ENCODE measurements at regions not wholly inside any gene's neighbourhood (a gene's known extent, or its start where the extent isn't known, plus 50 kb on each side); places are given as distances from the start of the nearest gene placed in this dataset.
"Not testable (repeated sequence)": the region's sequence is repeated elsewhere in the genome, so short reads cannot be mapped to it uniquely, and the experiment has no call there.

GRCh38 chr2:210963386-210963785, 407.0 kb downstream of the CPS1 start:
- no peak for DNase-seq

DNA sequence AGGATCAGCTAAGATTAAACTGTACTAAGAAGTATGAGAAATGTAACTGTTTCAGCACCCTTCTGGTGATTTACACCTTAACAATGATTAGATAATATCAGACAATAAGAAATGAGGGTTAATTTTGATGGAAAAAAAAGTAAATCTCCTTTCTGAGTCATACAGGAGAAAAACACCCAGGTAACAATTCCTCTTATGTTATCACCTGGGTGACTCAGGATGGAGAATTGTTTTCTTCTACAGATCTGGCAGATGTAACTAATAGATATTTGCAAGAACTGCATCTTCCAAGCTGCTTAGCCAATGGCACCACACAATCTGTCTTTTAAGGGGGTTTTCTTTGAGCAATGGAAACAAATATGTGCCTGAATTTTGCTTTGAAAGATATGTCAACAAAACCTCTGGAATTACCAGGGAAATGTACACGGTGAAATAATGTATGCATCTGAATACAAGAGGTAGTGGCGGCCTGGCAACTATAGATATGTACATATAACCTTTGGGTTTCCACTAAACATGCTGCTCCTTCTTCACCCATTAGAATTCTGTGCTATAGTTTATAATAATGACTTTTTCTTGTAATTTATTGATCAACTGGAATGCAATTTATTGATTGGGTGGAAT, 407.9 kb downstream of the CPS1 start:
- no peak for DNase-seq

DNA sequence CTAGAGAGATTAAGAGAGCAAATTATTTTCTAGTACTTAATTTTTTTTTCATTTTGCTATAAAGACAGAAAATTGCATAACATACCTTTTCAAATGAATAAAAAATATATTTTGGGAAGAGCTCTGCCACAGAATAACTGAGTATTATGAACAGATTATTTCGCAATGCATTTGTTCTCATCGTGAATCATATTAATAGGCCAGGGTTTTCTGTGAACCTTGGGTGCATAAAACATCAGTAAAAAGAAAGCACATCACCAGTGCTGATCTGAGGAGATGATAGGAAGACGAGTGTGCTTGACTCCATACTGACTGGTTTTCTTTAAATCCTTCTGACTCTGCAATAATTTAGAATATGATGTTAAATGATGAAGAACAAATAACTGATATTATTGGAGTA, 409.1 kb downstream of the CPS1 start:
- DNase-seq = no peak

DNA sequence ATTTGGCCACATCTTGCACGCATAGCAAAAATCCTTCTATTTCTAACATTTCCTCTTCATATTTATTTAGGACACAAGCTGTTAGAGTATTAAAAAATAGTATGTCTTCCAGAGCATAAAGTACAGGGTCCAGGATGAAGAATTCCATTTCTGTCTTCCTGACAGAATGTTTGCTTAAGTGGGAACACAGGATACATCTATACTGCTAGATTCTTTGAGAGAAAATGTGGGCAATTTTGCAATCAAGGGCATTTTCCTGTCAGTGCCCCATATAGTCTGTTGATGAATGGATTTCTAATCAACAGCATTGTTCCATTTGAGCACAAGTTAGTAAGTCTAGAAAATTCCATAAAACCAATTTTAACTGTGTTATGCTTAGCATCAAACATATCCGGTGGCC, 409.9 kb downstream of the CPS1 start:
- DNase-seq = no peak

DNA sequence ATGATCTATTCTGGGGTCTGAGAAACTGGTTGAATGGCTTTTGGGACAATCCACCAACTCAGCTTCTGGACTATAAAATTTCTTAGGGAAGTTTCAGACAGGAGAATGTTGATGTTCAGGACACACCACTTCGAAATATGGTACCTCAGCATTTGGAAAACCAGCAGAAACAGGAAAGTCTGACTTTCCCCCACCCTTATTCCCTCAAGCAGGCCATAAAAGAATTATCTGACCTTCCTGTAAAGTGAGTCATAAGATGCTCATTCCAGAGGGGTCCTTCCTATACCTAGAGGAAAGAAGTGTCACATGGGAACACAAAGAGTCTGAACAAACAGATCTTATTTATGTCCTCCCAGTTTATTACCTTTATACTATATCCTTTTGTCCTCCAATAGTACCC, 415.0 kb downstream of the CPS1 start:
- DNase-seq = no peak

DNA sequence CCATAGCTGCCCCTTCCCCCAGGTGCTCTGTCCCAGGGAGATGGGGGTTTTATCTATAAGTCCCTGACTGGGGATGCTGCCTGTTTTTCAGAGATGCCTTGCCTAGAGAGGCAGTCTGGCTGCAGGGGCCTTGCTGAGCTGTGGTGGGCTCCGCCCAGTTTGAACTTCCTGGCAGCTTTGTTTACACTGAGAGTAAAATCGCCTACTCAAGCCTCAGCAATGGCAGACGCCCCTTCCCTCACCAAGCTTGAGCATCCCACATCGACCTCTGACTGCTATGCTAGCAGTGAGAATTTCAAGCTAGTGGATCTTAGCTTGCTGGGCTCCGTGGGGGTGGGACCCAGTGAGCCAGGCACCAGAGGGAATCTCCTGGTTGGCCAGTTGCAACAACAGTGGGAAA, 430.4 kb downstream of the CPS1 start:
- DNase-seq = not testable (repeated sequence)

- DNase-seq = no peak
These were observed 434.7 kb downstream of the CPS1 start for GRCh38 chr2:210991107-210991506.

DNA sequence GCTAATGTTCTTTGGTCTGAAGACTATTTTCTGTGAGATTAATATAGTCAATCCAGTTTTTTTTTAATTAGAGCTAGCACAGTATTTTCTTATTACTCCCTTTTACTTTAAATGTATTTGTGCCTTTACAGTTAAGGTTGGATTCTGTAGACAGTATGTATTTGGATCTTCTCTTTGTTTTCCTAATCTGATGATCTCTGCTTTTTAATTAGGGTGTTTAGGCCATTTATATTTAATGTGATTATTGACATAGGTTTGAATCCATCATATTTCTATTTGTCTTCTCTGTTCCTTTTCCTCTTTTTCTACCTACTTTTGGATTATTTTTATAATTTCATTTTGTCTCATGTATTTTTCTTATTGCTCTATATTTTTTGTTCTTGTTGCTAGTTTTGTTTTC, 437.7 kb downstream of the CPS1 start:
- DNase-seq = no peak

GRCh38 chr2:210997373-210997772, 441.0 kb downstream of the CPS1 start:
- DNase-seq = no peak

DNA sequence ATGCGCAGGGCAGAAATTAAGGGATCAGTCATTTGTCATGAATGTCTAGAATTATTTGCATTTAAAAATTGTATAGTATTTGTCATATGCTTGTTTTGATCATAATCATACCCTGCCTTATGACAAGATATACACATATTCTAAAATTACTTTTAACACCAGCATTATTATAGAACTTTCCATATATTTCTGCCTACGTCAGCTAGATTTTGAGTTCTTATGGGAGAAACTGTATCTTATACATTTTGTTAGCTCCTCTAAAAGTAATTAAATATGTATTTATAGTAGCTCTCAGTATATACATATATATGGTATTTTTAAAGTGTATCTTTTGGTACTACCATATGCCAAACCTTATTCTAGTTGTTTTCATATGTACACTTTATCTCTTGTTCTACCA, 441.9 kb downstream of the CPS1 start:
- DNase-seq = no peak

- no peak for DNase-seq
These were observed 458.0 kb downstream of the CPS1 start for GRCh38 chr2:211014376-211014775.

- DNase-seq = no peak
These were observed 458.5 kb downstream of the CPS1 start for GRCh38 chr2:211014906-211015305.

- not testable (repeated sequence) for DNase-seq
These were observed 468.7 kb downstream of the CPS1 start for GRCh38 chr2:211025089-211025488.

GRCh38 chr2:211026109-211026508, 469.7 kb downstream of the CPS1 start:
- DNase-seq = no peak

DNA sequence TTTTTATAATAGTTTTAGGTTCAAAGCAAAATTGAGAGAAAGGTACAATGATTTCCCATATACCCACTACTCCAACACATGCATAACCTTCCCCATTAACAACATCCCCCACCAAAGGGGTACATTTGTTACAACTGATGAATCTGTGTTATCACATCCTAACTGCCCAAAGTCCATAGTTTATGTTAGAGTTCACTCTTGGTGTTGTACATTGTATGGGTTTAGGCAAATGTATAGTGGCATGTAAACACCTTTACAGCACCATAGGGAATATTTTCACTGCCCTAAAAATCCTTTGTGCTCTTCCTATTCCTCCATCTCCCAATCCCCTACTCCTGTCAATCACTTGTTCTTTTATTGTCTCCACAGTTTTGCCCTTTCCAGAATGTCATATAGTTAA, 471.6 kb downstream of the CPS1 start:
- no peak for DNase-seq

DNA sequence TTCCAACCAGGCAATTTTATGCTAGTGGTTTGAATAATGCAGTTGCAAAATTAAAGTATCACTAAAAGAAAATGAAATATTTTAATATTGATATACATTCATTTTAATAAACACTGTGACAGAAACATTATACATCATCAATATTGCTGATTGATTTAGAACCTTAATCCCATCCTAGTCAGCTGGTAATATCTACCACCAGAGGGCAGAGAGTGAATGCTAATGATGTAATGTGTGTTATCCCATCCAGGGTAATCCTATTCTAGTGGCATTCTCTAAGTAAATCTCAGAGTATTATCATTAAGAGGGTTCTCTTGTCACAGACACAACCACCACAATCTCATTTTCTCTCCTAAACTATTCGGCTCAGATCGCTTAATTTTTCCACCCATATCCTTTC, 477.4 kb downstream of the CPS1 start:
- no peak for DNase-seq

DNA sequence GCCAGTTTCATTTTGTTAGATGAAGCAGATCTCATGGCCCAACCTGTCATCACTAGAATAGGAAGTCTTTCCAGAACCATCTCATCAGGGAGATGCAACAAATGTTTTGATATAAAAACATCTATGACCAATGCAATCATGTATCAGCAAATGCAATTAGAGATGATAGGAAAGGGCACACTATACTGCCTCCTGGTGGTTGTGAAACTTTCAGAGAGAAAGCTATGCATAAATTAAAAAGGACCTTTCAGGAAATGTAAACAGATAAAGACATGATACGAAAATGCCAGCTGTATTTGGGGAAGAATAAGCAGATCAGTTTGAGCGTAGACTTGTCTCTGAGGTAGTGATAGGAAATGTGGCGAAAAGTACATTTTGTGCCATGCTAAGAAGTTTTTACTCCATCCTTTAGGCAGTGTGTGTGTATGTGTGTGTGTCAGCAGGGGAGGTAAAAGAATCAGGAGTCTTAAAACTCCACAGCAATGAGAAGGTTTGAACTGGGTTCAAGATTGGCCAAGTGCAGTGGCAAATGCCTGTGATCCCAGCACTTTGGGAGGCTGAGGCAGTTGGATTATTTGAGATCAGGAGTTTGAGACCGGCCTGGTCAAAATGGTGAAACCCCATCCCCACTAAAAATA, 479.3 kb downstream of the CPS1 start:
- no peak for DNase-seq

- no peak for DNase-seq
These were observed 488.6 kb downstream of the CPS1 start for GRCh38 chr2:211045025-211045424.

DNA sequence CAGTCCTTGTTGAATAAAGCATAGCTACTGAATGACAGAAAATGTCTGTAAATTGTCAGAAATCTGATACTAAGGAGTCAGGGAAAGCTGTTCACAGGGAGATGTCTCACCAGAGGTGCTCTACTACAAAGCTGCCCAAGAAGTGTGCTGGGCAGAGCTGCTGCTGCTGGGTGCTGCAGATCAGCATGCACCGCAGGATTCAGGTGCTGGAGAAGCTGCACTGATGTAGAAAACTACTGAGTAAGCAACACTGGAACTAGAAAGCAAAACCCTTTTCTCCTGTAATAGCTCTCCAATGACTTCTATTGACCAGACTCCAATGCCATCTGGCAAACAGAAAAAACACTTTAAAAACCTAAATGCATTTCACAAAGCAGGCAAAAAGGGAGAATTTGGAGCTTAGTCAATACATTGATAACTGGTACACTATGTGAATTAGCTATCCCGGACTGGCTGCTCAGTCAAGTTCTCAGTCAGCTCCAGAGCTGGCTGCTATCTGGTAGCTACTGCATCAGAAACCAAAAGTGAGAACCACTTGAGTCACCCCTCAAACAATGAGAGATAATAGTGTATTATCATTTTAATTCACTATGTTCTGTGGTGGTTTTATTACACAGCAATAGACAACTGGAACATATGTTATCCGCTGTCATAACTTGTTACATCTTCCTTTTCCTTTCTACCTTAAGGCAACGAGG, 493.1 kb downstream of the CPS1 start:
- DNase-seq = no peak

GRCh38 chr2:211055438-211055837, 499.0 kb downstream of the CPS1 start:
- DNase-seq = no peak

DNA sequence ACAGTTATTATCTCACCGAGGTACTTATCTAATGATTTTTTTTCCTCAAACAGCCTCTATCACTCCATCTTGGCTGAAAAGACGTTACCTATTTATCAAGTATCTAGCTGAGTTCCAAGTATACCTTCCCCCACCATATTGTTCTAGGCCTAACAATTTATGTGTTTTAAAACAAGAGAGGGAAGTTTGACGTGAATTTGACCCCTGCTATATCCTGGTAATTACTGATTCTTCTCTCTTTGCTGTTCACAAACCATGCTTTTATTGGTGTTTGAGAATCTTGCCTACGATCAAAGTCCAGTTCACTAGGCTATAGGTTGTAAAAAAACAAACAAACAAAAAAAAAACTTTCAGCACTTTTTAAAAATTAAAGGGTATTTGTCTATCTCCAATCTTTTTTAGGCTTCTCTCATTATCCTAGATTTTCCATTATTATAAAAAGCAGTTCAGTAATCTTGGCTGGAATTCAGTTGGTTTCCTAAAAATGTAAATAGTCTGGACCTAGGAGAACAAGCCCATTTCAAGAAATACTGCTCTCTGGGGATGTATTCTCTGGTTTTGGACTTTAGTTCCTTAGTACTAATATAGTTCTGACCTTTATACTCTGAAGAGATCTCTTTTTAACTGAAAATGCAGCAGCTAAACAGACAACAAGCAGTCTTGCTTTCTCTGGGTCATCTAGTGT, 505.4 kb downstream of the CPS1 start:
- DNase-seq = no peak

DNA sequence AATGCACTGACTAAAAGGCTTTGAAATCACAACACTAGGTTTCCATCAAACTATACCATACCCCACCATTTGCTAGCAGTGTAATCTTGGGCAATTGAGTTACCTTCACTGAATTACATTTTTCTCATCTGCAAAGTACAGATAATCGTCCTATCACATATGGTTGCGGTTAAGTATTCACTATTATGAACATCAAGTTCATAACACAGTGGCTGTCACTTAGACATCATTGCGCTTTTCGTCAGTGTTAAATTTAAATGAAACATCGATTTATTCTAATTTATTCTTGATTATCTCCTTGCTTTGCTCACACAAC, 505.9 kb downstream of the CPS1 start:
- no peak for DNase-seq

- DNase-seq = no peak
These were observed 510.6 kb downstream of the CPS1 start for GRCh38 chr2:211067029-211067428.

DNA sequence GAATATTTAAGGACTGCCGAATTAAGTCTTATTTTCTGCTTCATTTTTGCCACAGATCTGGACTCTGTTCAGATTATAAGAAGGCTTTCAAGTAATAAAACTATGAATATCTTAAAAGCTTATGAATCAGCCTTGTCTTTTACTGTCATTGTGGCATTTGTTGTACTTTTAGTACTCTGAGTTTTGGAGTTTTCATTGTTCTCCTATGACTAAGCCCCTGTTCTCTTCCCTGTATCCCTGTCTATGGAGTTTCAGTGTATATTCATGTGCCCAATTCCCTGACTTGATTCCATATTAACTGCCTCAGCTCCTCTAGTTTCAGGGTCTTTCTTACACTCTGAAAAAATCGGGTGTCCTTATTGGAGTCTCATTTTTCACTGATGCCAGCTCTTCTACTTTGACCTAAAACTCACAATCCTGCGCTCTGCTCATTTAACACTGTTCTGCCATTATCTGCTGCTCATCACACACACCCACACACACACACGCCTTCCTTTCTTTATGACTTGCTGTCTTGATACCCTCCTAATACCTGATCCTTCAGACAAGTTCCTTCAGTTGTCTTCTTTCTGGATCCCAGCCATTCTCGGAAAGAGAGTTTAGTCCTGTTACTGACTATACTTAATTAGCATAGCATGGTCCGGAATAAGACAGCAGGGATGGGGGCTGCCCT, 511.8 kb downstream of the CPS1 start:
- no peak for DNase-seq
